HEK293 (cell line): ENCODE measurements at regions not wholly inside any gene's neighbourhood (a gene's known extent, or its start where the extent isn't known, plus 50 kb on each side); places are given as distances from the start of the nearest gene placed in this dataset.

Experiments used
- KLF16 ChIP-seq: fragments of 450-650 bp; formaldehyde crosslinking; IDR thresholded peaks from 2 replicates; pipeline ENCODE4 v1.5.1; 2017; ENCODE audit warnings: missing biosample characterization, missing genetic modification characterization
- YY1 ChIP-seq: fragments of 450-650 bp; formaldehyde crosslinking; IDR thresholded peaks from 2 replicates; pipeline ENCODE4 v1.5.1; 2018; ENCODE audit warnings: missing biosample characterization, missing genetic modification characterization
- ZNF121 ChIP-seq: fragments of 450-650 bp; formaldehyde crosslinking; IDR thresholded peaks from 2 replicates; pipeline ENCODE4 v1.5.1; 2016; ENCODE audit warnings: missing biosample characterization, missing genetic modification characterization
- ZNF274 ChIP-seq, 2 experiments: fragments of 200-500 bp in 1 of 2; fragments of 450-650 bp in 1 of 2; sonication (Bioruptor generic) in 1 of 2; formaldehyde crosslinking in 1 of 2; IDR thresholded peaks; 2 replicates each; pipeline versions ENCODE4 v1.5.1 to v1.6.1; 2014 to 2016; ENCODE audit warnings: borderline replicate concordance in 1 of 2, inconsistent platforms in 1 of 2, low read length in 1 of 2, missing biosample characterization in 1 of 2, missing genetic modification characterization in 1 of 2
- TF ChIP-seq, protein P1 (sequence below): fragments of 450-650 bp; formaldehyde crosslinking; IDR thresholded peaks from 2 replicates; pipeline ENCODE4 v1.5.1; 2016; ENCODE audit warnings: missing biosample characterization, missing genetic modification characterization

DNA sequence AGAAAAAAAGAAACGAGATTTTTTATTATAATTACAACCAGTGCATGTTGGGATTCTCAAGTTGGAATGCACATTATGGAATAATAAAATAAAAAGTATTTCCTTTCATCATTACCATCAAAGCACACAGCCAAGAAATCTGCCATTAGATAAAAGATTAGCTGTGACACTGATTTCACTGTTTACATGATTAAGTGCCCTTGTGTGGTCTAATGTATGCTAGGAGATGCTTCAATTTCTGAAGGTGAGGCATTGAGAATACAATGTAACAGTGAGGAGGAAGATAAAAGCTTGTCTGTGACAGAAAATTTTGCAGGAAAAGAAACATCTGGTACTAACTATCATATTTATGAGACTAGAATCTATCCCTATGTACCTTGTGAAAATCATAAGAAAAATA is 409.7 kb upstream of the PRMT6 start:
- TF ChIP-seq YY1 (tag by site-specific recombination) = no peak
- TF ChIP-seq ZNF274 (IDR thresholded peaks at IDR 0.05; ENCODE audit: low read length) = no peak
- TF ChIP-seq ZNF274 (tag by site-specific recombination; IDR thresholded peaks at IDR 0.05; ENCODE audit: borderline replicate concordance) = no peak
- no peak for TF ChIP-seq KLF16 (tag by site-specific recombination)
- no peak for TF ChIP-seq ZNF121 (tag by site-specific recombination)
- TF ChIP-seq, protein P1, sequence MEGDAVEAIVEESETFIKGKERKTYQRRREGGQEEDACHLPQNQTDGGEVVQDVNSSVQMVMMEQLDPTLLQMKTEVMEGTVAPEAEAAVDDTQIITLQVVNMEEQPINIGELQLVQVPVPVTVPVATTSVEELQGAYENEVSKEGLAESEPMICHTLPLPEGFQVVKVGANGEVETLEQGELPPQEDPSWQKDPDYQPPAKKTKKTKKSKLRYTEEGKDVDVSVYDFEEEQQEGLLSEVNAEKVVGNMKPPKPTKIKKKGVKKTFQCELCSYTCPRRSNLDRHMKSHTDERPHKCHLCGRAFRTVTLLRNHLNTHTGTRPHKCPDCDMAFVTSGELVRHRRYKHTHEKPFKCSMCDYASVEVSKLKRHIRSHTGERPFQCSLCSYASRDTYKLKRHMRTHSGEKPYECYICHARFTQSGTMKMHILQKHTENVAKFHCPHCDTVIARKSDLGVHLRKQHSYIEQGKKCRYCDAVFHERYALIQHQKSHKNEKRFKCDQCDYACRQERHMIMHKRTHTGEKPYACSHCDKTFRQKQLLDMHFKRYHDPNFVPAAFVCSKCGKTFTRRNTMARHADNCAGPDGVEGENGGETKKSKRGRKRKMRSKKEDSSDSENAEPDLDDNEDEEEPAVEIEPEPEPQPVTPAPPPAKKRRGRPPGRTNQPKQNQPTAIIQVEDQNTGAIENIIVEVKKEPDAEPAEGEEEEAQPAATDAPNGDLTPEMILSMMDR (tag by site-specific recombination) = no peak
